Pulmonary artery endothelial cell (primary cell): ENCODE measurements at regions not wholly inside any gene's neighbourhood (a gene's known extent, or its start where the extent isn't known, plus 50 kb on each side); places are given as distances from the start of the nearest gene placed in this dataset.

Experiments
- DNase-seq: peaks from one replicate; pipeline ENCODE4 v3.0.0-alpha.2; 2011; ENCODE audit warnings: low read depth, low spot score

DNA sequence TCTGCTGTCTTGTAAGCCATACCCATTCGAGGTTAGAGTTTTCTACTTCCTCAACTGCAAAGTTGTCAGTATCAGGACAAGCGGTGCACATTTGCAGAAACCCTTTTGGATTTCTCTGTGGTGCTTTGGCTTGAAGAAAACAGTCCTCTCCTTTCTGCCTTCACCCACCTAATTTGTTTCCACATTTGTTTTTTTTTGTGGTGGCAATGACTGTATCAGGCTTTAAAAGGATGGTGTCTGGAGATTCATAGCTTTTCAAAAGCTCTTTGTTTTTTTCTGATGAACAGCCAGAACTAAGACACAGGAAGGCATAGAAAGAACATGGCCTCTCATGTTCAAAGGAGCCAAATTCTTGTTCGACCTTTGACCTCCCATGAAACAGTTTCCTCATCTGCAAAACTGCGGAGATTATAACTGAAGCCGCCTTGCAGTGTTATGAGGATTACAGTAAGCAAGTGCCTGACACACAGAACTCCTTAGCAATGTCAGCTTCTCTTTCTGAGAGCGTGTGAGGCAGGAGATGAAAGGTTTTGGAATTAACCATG is 270.6 kb upstream of the TBX3 start:
- no peak for DNase-seq

DNA sequence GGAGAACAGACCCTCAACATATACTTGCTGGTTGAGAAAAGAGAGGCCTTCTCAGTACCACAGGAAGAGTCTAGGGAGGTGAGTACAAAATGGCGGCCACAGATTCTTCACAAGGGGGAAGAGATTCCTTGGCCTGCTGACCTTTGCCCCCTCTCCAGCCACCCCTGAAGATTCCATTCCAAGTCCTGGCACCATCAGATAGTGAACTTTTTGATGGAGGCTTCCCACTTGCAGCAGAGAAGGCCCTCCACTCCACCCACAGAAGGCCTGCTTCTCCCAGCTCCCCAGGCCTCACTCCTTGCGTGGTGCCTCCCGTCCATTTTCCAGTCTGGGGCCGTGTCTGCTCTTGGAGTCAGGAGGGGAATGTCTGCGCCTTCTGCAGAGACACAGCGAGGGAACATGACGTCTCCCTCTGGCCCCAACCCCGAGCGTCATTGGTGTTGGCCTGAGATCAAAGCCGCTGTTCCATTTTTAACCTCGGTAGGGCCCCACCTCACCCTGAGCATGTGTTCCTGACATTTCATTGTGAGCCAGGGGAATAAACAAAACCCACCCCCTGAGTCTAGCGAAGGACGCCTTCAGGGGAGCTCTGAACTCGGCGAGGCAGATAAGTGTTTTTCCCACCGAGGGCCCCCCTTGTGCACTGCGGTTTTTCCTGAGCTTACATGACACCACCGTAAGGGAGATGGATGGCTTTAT is 268.7 kb upstream of the TBX3 start:
- DNase-seq: no peak

DNA sequence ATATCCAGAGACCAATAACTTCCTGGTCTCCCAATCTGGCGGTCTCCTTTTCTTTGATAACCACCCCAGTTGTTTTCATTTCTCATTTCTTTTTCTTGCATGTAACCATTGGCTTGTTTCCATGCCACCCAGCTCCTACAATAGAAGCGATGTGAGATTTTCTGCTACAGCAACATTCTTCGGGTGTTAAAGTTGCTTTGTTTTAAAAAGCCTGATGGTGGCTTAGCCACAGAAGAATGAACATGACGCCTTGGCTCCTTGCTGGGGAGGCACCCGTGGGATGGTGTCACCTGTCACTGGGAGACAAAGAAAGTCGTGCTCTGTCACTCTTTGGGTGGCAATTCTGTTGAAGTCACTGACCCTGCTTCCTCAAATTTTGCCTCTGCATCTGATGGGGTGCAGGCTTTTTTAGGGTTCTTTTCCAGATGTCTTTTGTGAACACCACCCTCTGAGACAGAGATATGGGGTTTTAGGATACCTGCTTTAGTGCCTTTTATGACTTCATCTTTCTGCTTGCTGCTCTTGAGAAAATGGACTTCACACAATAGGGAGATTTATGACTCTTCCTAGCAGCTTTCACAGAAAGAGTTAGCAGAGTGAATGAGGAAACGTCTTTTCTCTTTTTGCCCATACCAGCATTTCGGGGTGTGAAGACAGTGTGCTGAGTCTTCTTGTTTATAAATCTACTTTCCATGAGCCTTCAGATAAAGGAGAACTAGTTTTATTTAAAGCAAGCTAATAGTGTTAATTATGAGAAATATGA is 265.3 kb upstream of the TBX3 start:
- DNase-seq: no peak

DNA sequence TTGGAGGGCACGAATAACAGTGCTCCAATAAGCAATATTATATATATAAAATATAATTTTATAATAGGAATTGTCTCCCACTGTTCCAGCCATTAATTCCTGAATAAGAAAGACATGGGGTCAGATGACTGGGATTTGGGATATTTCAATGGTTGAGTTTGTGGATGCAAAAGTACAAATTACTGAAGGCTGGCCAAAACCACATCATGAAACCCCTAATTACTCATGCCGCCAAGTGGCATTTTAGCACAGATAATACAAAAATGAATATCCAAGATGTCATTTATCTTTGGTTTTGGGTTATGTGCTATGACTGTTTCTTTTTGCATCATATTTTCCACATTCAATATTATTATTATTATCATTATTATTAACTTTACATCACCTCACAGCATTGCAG is 261.4 kb upstream of the TBX3 start:
- DNase-seq: no peak

DNA sequence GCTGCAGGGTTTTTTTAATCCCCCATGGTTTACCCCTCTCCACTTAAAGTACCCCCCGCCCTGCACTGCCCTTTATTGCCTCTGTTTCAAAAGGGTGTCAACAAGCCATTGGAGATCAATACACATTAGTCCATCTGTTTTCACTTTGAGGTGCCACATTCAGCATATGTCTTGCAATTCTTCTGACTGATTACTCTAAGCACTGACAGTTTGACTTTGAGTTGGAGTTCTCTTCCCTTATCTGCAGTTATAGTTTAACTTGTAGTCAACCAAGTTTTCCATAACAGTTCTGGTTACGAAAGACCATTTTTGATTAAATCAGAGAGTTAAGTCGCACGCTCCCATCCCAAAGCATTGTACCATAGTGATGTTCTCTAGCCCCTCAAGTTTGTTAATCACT is 260.8 kb upstream of the TBX3 start:
- no peak for DNase-seq

DNA sequence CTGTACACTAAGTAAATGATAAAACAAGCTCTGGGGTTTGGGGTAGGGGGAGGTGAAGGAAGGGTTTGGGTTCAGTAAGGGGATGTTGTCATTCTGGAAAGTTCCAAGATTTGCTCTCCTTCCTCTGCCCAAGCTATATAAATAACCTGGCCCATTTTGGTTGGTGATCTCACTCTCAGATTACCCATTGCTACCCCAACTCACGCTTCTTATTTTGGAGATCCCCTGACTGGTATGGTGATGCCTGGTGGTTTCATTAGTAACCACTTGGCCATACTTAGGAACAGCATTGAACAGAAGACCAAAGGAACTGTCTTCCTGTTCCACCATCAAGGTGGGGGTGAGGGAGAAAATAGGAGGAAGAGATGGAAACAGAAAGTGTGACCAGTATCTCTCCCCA is 259.6 kb upstream of the TBX3 start:
- DNase-seq: no peak

DNA sequence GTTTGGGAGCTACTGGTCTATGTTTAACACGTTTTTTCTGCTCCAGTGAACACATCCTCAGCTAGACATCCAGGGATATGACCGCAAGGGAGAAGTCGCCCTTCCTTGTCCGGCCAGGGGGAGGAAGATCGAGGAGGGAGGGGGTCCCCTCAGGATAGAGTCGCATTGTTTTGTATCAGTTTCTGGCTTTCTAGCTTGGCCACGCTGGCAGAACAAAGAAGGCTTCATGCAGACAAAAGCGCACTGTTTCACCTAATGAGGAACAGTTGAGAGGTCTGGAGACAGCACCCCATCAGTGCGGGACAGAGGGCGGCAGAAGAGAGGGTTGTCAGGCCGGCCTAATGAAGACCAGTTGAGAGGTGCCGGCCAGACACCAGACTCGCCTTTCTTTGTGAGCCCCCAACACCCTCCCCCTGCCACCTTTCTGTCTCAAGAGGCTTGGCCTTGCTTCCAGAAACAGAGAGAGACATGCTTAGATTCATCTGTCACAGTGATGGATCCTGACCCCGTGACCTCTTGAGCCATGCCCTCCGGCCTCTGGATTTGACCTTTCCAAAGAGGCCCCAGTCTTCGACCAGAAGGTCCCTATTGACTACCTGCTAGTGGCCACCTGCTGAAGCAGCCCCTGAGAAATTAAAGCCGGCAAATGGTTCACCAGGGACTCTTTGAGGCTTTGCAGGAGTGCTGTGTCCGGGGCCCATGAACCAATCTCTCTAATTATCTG is 254.7 kb upstream of the TBX3 start:
- DNase-seq: no peak

DNA sequence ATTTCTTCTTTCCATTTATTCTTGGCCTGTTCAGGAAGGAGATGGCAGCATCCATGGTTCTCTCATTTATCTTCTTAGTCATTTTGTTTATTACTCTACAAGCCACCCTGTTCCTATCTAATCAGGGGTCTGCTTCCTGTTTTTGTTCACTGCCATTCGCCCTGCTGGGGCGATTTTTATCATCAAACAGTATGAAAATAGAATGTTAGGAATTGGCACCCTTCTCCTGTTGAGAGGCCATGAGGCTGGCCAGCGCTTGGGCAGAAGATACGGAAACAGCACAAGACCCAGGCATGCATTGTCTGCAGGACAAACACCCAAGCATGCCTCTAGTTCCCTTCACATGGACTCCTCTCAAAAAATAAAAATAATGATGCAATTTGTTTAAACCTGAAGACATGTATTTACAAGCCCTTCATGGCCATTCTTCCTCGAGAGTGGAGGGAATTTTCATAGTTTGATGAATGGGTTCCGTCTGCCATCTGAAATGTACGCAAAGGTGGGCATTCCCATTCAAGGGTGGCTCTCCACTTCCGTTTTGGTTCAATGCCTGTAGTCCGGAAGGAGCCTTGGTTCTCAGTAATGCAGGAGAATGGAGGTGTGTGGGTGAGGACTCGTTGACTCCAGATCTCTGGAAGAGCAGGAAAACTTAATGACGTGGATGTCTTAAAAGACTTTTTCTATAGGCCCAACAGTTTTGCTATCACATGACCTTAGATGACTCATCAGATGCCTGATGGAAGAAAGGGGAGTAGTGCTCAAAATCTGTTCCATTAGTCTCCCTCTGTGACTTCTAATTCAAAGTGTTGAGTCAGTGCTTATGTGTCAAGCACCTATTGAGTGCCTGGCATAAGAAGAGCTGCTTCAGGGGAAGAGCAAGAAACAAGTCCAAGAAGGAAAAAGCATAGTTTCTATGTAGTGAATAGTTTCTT is 252.4 kb upstream of the TBX3 start:
- no peak for DNase-seq

DNA sequence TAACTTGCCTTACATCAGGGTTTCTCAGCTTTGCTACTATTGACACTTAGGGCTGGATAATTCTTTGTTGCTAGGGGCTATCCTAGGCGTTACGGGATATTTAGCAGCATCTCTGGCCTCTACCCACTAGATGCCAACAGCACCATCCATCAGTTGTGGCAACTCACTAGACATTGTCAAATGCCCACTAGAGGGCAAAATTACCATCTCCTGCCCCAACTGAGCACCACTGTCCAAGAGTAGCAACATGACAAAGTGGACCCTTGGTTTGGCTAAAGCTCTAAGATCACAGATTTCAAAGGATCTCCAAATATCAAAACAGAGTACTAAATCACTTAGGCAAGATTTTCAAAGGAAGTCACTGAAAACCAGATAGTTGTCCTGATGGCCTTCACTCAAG is 251.7 kb upstream of the TBX3 start:
- no peak for DNase-seq

DNA sequence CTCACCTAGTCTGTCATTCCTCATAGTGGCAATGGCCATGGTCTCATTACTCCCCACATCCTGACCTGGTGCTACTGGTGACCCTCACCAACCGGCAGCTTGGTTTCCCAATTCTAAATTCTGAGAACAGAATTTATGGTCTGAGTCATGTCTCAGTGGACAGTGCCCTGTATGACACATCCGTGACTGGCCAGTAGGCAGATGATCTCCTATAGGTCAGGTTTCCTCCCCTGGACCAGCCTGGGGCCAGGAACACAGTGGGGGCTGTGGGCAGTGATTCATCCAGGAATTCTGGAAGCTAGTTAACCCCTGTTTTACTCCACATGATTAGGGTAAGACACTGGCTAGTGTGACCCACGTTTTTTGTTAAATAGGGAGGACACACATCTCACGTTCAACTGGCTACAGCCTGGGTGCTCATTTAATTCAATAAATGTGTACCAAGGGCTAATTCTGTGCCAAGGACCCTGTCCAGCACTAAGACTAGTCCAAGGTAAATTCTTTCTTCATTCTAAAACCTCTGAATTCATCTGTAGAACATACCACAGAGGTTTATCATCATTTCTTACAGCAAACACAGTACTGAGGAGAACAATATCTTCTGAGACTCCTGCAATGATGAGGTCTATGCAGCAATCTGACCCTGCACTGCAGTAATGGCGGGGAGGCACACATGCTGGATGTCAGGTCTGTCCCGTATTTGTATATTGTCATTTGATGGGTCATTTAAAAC is 249.6 kb upstream of the TBX3 start:
- no peak for DNase-seq

DNA sequence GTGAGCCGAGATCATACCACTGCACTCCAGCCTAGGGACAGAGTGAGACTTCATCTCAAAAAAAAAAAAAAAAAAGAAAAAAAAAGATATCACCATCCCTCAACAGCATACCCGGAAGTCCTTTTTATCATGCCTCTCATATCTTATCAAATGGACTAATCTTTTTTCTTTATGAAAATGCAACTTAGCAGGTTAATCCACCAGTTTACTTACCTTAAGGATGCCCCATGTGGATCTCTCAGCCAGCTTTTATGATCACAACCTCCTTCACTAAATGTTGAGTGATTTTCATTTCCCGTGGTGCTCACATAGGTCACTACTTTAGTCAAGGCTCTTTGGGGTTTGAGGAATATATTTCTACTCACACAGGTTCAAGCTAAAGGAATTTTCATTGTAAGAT is 248.8 kb upstream of the TBX3 start:
- DNase-seq: no peak

DNA sequence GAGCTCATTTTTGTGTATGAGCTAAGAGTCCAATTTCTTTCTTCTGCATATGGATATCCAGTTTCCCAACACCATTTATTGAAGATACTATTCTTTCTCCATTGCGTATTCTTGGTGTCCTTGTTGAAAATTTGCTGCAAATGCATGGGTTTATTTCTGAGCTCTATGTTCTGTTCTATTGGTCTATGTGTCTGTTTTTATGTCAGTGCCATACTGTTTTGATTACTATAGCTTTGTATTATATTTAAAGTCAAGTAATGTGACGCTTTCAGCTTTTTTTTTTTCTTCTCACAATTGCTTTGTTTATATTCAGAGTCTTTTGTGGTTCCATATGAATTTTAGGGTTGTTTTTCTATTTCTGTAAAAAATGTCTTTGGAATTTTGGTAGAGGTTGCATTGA is 247.1 kb upstream of the TBX3 start:
- no peak for DNase-seq

DNA sequence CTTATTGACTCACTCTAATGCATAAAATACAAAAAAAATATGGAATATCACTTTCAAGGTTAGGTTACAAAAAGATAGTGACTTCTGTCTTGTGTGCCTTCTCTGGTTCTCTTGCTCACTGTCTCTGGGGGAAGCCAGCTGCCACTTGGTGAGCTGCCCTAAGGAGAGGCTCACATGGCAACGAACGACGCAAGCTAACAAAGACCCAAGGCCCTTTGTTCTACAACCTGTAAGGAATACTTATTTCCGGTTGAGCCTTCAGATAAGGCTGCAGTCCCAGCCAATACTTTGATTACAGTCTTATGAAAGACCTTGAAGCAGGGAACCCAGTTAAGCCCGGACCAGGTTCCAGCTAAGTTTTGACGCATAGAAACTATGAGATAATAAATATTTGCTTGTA is 242.4 kb upstream of the TBX3 start:
- DNase-seq: no peak

DNA sequence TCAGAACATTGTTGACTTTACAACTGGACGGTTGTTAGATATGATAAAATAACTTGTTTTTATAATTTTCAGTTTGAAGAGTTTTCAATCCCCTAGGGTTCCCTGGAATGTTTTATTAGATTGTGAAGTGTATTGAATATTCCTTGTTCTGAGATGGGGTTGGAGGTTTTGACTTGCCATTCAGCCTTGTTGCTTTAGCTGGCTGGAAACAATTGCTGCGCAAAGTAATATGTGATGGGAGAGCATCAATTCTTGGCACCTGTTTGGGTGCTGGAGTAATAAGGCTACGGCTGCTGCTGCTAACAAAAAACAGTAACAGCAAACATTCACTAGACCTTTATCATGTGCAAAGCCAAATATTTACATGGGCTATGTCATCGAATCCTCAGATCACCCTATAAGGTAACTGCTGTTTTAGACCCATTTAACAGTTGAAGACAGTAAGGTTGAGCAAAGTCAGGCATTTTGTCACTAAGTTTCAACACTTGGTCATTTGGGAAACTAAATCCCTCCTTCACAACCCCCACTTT is 241.0 kb upstream of the TBX3 start:
- no peak for DNase-seq

DNA sequence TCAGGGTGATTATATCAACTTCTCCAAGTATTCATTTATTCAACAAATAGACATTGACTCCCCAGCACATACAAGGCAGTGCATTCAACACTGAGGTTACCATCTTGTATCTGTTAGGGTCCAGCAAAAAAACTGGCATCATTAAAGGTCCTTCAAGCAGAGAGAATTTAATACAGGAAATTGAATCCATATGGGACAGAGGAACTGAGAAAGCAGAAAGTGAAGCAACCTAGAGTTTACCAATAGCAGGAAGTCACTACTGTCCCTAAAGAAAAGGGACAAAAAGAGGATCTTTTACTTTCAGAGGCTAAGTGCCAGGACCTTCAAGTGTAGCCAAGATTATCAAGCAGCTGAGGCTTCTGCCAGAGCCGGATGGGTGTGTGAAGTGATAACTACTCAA is 237.8 kb upstream of the TBX3 start:
- DNase-seq: no peak

DNA sequence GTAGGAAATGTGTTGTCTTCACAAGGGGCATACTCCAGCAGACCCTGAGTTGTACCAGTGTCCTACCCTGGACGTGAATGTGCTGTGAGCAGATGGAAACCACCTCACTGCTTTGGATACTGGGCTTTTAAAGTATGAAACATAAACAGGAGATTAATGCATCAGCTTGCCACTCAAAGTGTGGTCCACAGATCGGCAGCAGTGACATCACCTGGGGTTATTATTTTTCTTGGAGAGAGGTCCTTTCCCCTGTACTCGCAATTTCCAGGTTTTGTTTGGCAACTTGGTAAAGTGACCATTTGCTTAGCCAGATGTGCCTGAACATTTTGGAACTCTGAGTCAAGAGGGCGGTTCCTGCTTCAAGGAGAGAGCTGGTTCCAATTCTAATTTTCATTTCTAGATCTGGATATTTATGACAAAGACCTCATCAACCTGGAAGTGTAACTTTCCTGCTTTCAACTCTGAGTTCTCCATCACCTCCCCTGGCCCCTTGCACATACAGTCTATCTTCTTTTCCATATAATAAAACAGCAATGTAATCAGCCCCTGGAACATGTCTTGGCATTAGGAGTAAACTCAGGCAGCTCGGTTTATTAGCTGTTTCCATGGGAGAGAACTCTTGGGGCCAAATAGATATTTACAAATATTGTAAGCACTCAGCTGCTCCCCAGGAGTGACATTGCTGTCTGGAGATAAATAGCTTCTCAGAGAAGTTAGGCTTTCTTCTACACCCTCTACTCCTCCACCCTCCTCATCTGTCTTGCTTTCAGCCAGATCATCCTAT is 237.0 kb upstream of the TBX3 start:
- DNase-seq: no peak

DNA sequence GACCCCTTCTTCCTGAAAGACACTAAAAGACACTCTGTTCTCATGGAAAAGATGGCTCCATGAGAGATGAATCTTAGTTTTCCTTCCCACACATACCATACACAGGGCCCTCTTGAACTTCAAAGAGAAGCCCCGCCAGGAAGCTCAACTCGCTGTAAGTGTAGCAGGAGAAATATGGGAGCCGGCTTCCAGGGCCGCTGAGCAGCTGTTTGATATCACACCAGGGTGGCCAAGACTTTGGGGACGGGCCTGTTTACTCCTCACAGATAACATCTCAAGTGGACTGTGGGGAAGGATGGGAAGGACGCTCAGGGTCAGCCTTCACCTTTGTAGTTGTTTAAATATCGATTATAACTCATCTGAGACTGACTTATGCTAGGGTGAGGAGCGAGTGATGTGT is 235.5 kb upstream of the TBX3 start:
- DNase-seq: no peak

DNA sequence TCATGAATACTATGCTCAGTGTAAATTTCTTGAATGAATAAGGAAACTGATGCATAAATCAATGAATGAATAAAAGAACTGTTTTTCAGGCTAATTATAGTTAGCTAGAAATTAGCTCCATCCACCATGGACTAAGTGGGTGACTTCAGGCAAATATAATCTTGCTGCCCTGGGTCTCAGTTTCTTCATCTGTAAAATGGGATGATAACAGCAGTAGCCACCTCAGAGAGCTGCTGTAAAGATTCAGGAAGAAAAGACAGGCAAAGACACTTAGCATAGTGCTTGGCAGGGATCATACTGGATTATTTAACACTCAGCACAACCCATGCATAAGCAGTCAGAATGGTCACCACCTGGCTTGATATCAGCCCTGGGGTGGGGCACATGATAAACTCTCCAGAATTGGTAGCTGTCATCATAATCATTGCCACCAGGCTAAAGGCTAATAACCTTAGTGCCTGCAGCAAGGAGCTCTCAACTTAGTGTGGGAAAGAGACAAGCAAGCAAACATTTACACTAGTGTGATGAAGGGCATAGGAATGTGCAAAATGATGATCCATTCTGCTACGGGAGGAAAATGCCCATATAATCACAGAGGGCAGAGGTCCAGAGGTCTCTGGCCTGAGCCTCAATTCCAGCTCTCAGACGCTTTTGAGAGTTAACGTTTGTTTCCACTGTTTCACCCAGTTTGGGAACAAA is 234.7 kb upstream of the TBX3 start:
- no peak for DNase-seq

DNA sequence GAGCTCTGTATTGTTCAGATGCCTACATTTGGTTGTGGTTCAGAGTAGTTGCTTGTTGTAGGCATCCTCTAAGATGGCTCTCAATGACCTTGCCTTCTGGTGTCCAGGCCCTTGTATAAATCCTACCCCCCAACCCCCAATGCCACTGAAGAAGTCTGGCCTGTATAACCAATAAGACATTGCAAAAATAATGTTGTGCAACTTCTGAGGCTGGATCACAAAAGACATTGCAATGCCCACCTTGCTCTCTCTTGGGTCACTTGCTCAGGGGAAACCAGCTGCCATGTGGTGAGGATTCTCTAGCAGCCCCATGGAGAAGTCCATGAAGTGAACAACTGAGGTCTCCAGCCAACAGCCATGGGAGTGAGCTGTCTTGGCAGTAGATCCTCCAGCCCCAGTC is 234.0 kb upstream of the TBX3 start:
- DNase-seq: no peak
